NOMO-1 (cell line): ENCODE measurements at regions not wholly inside any gene's neighbourhood (a gene's known extent, or its start where the extent isn't known, plus 50 kb on each side); places are given as distances from the start of the nearest gene placed in this dataset.
"Not testable (repeated sequence)": the region's sequence is repeated elsewhere in the genome, so short reads cannot be mapped to it uniquely, and the experiment has no call there.

ENCODE experiments used
- DNase-seq, 2 experiments: peaks; one replicate each; lab custom pipeline; 2025; ENCODE audit not compliant: unreplicated experiment in 2 of 2; lab: John Stamatoyannopoulos, UW

- DNase-seq: no peak
These were observed 129.3 kb upstream of the LMNTD1 start for GRCh38 chr12:25682421-25682820.

DNA sequence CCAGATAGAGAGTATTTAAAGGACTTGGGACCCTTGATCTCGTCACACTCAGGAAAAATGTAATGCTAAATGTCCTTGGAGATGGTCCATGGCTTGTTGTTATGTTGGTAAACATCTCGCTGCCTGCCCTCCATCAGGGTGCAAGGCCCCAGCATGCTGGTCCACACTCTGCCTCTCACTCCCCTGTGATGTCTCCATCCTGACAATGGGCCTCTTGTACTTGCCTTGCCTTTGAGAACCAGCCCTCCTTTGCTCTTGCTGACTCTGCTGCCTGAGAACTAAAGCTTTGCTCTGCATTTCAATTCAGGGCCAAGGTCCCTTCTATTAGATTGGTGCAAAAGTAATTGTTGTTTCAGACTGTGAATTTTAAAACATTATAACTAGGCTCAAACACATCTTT lies 131.0 kb upstream of the LMNTD1 start:
- no peak for DNase-seq

GRCh38 chr12:25686351-25686750 lies 133.3 kb upstream of the LMNTD1 start:
- DNase-seq: no peak

- DNase-seq: no peak
These were observed 134.1 kb upstream of the LMNTD1 start for GRCh38 chr12:25687226-25687625.

GRCh38 chr12:25688851-25689250 lies 135.8 kb upstream of the LMNTD1 start:
- DNase-seq: not testable (repeated sequence)

DNA sequence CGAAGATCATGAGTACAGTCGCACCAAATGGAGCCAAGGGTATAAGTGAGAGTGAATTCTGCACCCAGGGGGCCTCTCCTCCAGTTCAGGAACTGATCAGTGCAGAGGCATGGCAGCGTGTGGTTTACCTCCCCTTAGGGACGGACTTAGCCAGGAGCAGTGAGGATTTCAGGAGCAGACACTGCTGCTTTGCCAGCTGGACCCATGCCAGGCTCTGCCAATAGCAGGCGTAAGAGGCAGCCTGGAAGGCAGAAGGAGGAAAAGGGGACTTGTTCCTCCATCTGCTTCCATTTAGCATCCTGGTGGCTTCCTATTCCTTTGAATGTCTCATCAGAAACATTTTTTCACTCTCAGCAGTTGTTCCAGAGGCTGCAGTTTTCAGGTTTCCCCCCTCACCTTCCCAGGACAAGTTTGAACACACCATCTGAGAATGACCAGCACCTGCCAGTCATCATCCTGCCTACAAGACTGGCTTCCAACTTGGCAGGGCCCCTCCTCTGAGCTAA lies 137.0 kb upstream of the LMNTD1 start:
- DNase-seq: no peak

GRCh38 chr12:25690996-25691864 lies 138.1 kb upstream of the LMNTD1 start:
- DNase-seq: peak in 1 of 2 experiments; percentile 36

DNA sequence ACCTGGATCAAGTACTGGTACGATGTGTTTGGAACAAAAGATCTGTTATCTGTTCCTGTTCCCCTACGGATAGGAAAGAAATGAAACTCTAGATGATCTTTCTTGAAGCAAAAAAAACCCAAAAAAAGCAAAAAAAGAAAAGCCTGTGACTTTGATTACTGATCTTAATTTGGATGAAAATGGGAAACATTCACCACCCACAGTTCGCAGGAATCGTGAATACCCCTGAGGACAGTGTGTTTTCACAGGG lies 138.7 kb upstream of the LMNTD1 start:
- DNase-seq: no peak

DNA sequence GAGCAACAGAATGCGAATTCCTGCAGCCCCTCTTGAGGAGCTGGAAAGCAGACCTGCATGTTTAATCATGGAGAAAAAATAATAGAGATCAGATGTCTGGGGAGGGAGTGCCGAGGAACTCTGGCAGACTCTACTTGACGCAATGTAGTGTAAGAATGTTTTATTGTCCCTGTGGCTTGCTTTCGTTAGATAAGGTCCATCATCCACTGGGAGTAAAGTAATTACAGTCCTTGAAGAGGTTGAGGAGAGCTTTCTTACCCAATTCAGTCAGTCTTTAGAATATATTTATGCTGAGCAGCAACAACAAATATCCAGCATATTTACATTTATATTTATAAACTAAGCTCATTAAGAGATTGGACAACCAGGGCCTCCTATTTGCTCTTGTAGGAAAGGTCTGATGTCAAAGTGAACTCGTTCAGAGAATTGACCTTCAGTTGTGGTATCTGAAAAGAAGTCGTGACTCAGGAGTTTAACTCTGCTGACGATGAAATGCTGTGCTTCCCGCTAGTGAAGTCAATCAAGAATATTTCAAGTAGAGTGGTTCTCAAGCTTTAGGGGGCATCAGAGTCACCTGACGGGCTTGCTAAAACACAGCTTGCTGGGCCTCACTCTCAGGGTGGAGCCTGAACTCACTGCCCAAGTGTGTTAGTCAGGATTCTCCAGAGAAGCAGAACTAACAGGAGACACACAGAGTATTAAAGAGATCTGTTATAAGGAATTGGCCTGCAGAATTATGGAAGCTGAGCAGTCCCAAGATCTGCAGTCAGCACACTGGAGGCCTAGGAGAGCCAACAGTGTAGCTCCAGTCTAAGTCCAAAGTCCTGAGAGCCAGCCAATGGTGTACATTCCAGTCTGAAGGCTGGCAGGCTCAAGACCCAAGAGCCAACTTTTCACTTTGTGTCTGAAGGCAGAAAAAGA lies 139.3 kb upstream of the LMNTD1 start:
- no peak for DNase-seq

DNA sequence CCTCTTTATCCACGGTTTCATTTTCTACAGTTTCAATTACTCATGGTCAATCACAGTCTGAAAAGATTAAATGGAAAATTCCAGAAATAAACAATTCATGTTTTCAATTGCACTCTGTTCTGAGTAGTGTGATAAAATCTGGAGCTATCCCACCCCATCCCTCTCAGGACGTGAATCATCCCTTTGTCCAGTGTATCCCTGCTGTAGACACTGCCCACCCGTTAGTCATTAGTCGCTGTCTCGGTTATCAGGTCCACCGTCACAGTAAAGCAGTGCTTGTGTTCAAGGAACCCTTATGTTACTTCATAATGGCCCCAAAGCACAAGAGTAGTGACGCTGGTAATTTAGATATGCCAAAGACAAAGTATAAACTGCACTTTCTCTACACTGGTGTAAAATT lies 141.0 kb upstream of the LMNTD1 start:
- no peak for DNase-seq

- DNase-seq: no peak
These were observed 142.5 kb upstream of the LMNTD1 start for GRCh38 chr12:25695574-25695973.

- no peak for DNase-seq
These were observed 145.7 kb upstream of the LMNTD1 start for GRCh38 chr12:25698772-25699171.

GRCh38 chr12:25699454-25699853 lies 146.4 kb upstream of the LMNTD1 start:
- no peak for DNase-seq

DNA sequence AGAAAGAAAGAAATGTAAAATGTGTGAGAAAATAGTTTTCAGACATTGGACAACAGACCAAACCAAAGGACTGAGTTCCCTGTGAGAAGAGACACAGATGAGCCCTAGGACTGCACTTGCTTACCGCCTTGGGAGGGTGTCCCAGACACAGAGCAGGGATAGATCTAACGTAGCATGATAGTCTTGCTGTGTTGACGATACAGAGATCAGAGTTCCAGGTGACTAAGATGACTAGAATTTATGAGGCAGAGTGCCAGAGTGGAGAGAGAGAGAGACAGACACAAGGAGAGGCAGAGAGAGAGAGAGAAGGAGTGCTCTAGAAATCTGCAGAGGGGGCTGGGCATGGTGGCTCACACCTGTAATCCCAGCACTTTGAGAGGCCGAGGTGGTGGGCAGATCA lies 148.2 kb upstream of the LMNTD1 start:
- no peak for DNase-seq

DNA sequence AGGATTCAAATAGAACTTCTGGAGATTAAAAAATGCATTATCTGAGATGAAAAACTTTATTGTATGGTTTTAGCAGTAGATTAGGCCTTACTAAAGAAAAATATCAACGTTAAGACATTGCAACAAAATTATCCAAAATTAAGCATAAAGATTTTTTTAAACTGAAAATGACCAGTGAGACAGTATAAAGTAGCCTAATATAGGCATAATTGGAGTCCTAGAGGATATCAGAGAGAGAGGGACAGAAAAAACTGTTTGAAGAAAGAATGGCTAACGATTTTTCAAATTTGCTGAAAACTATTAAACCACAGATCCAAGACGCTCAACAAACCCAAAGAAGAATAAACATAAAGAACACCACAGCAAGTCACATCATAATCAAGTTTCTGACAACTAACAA lies 149.5 kb upstream of the LMNTD1 start:
- DNase-seq: no peak

GRCh38 chr12:25705261-25705660 lies 152.2 kb upstream of the LMNTD1 start:
- DNase-seq: peak; percentile 58 to 70

- not testable (repeated sequence) for DNase-seq
These were observed 153.6 kb upstream of the LMNTD1 start for GRCh38 chr12:25706646-25707045.

DNA sequence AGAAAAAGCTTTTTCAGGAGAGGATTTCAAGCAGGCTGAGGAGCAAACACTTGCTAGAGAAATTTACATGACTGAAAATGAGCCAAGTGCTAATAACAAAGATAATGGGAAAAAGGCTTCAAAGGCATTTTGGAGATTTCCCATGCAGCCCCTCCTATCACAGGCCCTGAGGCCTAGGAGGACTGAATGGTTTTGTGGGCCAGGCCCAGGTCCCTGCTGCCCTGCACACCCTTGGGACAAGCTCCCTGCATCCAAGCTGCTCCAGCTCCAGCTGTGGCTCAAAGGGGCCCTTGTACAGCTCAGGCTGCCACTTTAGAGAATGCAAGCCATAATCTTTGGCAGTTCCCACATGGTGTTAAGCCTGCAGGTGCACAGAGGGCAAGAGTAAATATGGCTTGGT lies 154.0 kb upstream of the LMNTD1 start:
- DNase-seq: no peak

GRCh38 chr12:25708661-25709060 lies 155.6 kb upstream of the LMNTD1 start:
- DNase-seq: no peak

GRCh38 chr12:25710128-25710527 lies 157.0 kb upstream of the LMNTD1 start:
- no peak for DNase-seq

GRCh38 chr12:25710938-25711605 lies 158.0 kb upstream of the LMNTD1 start:
- peak; percentile 5 to 12 for DNase-seq
